CD4-positive, alpha-beta T cell treated with Interleukin-1 beta for 1 hour (primary cell): ENCODE measurements at regions not wholly inside any gene's neighbourhood (a gene's known extent, or its start where the extent isn't known, plus 50 kb on each side); places are given as distances from the start of the nearest gene placed in this dataset.

ENCODE experiments used
- DNase-seq, 2 donors: peaks; one replicate each; pipeline ENCODE4 v3.0.0-alpha.2; 2020 to 2022

- DNase-seq: no peak
These were observed 103.0 kb upstream of the GSE1 start for GRCh38 chr16:85510041-85510659.

GRCh38 chr16:85511938-85512807, 100.9 kb upstream of the GSE1 start:
- no peak for DNase-seq

GRCh38 chr16:85512808-85513115, 100.4 kb upstream of the GSE1 start:
- DNase-seq: no peak

DNA sequence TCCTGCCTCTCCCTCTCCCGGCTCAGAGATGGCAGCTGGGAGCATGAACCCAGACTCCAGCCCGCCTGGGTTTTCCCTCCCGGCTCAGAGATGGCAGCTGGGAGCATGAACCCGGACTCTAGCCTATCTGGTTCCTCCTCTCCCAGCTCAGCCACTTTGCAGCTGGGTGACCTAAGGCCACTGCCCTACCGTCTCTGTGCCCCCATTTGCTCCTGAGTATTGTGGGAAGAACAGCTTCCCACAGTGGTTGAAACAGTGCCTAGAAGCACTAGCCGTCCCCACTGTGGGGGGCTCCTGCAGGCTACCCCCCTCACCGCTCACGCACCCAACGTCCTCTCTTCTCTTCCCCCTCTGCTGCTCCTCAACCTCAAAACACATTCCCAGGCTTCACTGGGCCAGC, 99.9 kb upstream of the GSE1 start:
- no peak for DNase-seq

- DNase-seq: no peak
These were observed 99.5 kb upstream of the GSE1 start for GRCh38 chr16:85513649-85514048.

- DNase-seq: no peak
These were observed 98.9 kb upstream of the GSE1 start for GRCh38 chr16:85514295-85514597.

- no peak for DNase-seq
These were observed 98.4 kb upstream of the GSE1 start for GRCh38 chr16:85514598-85515318.

DNA sequence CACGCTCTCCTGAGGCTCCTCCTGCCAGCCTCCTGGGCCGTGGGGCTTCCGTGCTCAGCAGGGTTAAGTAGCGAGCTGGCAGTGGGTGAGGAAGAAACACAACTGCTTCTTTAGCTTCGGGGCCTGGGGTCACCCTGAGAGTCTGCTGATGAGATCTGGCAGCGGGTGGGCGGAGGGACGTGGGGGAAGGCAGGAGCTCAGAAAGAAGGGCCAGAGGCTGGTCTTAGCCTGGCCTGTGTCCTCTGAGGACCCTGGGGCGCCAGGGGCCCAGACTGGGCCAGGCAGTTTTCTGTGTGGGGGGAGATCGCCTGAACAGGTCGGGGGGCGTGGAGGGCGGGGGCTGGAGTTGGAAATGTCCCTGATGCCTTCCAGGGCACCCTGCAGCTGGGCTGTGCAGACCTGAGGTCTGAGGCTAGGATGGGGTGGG, 97.8 kb upstream of the GSE1 start:
- no peak for DNase-seq

DNA sequence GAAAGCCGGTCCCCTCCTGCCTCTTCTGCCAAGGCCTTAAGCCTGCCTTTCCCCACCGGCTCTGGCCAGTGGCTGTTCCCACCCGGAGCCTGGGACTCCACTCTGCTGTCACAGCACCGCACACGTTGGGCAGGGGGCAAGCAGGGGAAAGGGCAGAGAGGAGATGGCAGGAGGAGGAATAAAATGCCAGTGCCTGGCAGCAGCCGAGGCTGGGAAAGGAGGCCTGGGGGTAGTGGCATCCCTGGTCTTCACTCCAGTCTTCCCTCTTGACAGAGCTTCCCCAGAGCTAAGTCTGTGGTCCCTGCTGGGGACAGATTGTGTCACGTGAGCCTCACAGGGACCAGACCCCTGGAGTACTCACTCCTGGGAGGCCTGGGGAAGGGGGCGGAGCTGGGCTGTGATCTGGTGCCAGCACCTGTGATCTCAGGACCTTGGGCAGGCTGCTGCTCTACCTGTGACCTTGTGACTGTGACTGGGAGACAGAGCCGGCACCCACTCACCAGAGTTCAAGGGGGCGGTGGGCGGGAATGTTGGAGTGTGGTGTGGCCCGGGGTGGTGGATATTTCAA, 97.2 kb upstream of the GSE1 start:
- no peak for DNase-seq

- DNase-seq: no peak
These were observed 96.0 kb upstream of the GSE1 start for GRCh38 chr16:85517154-85517553.

GRCh38 chr16:85517563-85518179, 95.5 kb upstream of the GSE1 start:
- no peak for DNase-seq

DNA sequence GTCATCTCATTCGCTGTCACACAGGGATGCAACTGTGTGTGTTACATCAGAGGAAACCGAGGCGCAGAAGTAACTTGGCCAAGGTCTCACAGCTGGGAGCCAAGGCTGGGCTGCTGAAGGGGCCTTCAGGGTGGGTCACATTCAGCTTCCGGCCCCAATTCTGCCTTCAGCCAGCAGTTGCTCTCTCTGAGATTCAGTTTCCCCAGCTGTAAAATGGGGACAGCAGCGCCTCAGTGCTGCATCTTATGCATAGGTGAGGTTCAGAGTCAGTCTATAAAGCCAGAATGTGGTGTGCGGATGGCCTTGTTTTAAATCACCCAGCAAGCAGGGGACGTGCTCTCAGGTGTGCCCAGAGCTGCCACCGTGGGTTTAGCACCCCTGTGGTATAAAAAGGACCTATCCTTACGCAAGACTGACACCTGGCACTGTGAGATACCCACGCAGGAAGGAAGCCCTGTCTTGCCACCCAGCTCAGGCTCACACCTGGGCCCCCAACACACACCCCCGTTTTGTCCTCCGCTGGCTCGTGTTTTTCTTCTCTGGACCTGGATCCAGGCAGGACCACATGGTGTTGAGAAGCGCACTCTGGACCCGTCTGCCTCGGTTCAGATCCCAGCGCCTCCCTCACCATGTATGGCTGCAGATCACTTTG, 94.6 kb upstream of the GSE1 start:
- DNase-seq: peak; percentile 6 to 35

GRCh38 chr16:85519050-85519440, 94.1 kb upstream of the GSE1 start:
- peak; percentile 21 to 30 for DNase-seq

DNA sequence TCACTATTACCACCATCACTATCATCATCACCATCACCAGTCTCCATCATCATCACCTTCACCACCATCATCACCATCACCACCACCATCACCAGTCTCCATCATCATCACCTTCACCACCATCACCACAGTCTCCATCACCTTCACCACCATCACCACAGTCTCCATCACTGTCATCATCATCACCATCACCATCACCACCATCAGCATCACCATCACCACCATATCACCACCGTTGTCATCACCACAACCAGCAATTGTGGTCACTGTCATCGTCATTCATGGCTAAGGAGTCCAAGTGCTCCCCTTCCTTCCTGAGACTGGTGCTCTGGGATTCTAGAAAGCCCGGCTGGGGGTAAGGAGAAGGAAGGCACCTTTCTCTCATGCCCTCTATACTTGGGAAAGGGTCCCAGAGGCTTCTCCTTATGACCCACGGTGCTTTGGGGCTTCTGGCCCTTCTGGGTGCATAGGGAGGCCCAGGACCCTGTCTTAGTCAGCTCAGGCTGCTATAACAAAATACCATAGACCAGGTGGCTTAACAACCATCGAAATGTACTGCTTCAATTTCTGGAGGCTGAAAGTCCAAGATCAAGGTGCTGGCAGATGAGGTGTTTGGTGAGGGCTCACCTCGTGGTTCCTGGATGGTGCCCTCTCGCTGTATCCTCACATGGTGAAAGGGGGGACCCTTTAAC, 93.4 kb upstream of the GSE1 start:
- peak; percentile 31 to 32 for DNase-seq

DNA sequence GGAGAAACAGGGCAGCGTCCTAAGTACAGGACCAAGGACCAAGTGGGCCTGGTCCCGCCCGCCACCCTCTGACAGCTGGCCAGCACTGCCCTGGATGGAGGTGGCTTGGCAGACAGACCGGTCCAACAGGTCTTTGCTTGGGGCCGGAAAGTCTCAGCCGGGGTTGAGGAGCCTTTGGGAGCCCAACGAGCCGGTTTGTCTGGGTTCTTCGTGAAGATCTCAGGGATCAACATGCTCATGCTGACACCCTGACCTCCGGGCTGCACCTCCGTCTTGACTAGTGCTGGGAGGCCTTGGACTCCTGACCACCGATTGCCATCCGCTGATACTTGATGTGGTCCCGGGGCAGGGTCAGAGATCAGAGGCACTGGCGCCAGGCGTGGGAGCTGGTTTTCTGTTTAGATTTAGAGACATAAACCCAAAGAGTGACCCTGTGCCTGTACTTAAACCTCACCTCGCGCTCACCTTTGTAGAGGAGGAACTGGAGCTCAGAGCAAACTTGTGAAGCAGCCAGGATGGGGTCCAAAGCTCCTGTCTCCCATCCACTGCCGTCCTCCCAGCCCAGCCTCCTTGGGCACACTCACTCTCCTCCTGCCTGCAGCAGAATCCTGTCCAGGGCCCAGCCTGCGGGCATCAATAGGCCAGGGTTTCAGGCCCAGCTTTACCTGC, 92.1 kb upstream of the GSE1 start:
- no peak for DNase-seq

DNA sequence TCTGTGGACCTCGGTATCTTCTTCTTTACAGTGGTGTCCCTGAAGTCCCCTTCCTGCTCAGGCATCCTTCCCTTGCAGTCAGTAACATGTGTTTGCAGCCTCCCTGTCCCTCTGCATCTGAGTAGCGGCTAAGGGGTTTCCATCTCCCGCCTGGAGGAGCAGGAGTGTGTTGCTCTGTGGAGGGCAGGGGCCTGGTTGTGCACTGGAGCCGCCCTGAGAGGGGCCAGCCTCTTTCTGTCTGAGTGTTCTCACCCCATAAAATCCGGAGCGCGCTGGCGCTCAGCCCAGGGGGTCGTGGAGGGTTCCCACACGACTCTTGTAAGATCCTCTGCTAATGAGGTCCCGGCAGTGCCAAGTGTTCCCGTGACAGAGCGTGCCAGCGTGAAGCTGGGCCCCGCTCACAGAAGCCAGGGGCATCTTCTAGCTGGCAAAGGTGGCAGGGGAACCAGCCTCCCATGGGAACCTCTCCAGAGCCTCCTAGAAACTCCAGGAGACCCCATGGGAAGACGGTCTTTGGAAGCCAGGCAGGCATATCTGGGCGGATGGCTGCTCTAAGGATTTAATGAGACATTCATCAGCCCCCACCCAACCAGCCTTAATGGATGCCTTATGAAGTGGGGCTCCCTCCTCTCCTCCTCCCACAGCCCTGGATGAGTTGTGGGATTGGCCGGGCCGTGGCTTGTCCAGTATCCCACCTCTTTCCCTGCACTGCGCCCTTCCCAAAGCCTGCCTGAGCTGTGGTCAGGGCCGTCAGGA, 91.4 kb upstream of the GSE1 start:
- no peak for DNase-seq

DNA sequence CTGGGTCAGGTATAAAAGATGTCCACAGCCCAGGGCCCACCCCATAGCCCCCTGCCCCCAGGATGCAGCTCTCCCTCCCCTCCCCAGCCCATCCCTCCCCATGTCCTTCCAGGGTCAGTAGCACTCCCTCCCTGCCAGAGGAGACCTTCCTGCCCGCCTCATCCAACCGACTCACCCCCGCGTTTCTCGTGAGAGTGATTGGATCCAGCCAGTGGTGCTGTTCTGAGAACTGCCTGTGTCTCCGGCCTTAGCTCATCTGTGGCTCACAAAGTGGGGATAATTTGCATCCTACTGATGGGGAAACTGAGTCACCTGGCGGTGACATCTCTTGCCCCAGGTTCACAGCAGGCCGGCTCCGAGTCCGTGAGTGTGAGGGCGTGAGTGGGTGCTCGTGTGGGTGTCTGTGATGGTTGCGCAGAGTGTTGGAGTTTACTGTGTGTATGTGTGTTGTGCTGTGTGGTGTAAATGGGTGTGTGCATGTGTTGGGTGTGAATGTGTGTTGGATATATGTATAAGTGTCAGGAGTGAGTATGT, 90.7 kb upstream of the GSE1 start:
- no peak for DNase-seq

GRCh38 chr16:85522842-85523601, 90.1 kb upstream of the GSE1 start:
- no peak for DNase-seq

- DNase-seq: no peak
These were observed 89.3 kb upstream of the GSE1 start for GRCh38 chr16:85523602-85524364.
